GM19438 (cell line): ENCODE measurements at regions not wholly inside any gene's neighbourhood (a gene's known extent, or its start where the extent isn't known, plus 50 kb on each side); places are given as distances from the start of the nearest gene placed in this dataset.

Experiments used
- ATAC-seq: cut with Tn5 transposase; IDR thresholded peaks from one replicate; pipeline ENCODE4 v1.9.1; 2021; ENCODE audit warnings: low read depth; ENCODE audit not compliant: unreplicated experiment

DNA sequence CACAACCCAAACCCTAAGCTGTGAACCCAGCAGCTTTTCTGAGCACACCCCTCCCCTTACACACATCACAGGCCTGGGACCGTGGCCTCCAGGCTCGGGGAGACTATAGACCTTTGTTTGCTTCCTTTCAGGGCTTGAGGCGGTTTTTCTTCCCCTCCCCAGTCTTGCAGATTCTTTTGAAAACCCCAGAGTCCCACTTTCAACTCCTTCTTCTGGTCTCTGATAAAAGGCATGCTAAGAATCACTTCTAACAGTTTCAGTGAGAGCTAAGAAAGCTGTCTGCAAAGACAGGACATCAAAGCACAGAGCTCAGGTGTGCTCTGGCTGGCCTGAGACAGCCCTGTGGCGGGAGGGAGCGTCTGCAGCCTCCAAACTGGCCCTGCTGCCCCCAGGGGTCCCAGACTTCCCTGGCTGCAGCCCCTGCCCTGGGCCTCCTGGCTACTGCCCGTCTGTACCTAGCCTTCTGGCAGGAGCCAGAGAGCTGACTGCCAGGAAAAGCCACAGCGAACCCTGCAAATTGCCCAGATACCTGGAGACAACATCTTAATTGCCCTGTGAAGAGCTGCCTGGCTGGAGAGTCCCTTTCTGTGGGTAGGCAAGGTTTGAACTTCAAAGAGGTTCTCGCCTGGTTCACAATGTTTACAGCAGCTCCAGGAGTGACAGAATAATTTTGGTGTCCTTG lies 138.9 kb downstream of the GADD45G start:
- peak; percentile 58 for ATAC-seq

DNA sequence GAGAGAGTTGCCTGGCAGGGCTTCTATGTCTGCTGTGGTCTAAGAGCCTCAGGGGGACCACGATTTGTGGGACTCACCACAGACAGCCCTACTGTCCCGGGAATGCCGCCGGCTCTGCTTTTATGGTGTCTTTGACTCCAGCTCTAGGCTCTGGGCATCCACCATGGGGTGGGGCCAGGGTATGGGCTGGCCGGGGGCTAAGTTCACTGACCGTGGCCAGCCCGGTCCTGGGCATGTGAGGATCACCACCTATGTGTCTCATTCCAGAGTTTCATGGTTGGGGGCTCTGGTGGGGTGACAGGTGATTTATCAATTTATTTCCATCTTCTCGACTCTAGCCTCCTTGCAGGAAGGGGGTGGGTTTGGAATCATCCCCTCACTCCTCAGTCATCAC lies 139.4 kb downstream of the GADD45G start:
- no peak for ATAC-seq

DNA sequence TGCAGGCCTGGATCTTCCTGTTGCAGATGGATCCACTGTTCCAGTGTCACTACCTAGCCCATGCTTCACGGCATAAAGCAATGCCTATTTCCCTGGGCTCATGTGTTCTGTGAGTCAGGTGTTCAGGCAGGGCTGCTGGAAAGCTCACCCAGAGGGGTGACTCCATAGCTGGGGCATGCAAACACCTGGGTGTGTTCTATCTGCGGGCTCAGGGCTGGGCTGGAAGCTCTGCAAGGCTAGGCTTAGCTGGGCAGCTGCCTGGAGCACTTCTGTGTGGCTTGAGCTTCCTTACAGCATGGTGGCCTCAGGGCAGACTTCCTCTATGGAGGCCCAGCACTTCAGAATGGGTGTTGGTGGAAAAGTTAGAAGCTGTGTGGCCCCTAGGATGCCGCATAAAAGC lies 139.9 kb downstream of the GADD45G start:
- ATAC-seq = no peak

DNA sequence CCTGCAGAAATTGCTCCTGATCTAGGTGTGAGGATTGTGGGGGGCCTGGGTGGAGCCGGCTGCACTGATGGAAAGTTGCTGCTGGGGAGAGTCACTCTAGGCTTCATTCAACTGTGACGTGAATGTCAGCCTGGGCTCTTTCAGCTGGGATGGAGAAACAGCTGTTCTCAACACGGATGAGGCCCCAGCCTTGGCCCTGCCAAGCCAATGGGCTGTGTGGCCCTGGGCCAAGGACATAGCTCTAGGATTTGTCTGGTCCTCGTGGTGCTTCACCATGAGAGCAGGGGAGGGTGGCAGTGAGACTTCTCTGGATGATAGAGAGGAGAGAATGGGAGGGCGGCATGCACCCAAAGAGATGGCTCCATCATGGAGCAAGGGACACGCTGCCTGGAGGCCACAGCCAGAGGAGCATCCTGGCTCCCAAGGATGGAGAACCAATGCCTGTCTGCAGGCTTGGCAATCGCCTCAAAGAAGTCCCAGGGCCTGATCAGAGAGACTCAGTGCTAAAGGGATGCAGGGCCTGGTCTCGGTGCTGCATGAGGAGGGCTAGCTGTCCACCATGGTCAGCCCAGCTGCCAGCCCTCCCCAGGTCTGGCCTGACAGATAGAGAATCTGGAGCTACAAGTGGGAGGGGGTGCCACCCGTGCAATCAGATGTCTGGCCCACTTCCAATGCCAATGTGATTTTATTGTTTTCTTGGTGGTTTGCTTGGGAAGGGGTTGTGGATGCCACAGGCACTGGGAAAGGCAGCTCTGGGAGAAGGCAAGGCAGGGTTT lies 141.0 kb downstream of the GADD45G start:
- no peak for ATAC-seq

DNA sequence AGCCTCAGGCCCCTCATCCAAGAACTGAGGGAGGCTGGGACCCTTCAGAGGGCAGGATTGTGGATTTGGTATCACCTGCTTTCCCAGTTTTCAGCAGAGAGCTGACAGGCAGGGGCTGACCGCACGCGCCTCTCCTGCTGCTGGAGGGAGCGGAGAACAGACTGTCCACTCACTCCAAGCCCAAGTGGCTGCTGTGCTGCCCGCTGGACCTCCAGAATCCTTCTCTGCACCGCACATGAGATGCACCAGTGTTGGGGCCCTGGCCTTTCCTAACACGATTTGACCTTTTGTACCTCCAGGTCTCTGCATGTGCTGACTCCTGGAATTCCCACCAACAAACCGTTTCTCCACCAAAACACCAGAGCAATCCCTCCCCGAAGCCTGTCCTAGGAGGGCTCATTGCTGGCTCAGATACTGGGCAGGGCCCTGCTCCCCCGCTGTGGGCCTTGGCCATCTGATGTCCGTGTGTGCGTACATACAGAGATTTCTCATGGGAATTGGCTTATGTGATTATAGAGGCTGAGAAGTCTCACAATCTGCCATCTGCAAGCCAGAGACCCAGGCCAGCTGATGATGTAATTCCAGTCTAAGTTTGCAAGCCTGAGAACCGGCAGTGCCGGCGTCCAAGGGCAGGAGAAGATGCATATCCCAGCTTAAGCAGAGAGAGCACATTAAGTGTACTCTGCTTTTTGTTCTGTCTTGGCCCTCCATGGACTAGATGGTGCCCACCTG lies 141.7 kb downstream of the GADD45G start:
- ATAC-seq = no peak

DNA sequence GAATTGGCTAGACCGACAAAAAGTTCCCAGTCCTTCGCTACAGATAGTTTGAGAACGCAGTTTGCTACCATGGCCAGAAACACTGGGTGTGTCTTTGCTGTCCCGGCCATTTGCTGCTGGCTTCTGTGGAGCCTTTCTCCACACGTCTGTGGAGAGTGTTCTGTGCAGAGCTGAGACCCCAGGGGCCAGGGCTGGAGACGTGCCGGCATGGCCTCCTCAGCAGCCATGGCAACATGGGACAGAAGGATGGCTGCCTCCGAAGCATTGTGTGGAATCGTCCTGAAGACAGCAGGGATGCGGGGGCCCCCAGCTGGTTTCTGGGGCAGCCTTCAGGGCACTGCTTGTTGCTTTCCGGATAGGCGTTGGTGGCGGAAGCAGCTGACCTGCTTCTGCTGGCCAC lies 142.8 kb downstream of the GADD45G start:
- no peak for ATAC-seq

DNA sequence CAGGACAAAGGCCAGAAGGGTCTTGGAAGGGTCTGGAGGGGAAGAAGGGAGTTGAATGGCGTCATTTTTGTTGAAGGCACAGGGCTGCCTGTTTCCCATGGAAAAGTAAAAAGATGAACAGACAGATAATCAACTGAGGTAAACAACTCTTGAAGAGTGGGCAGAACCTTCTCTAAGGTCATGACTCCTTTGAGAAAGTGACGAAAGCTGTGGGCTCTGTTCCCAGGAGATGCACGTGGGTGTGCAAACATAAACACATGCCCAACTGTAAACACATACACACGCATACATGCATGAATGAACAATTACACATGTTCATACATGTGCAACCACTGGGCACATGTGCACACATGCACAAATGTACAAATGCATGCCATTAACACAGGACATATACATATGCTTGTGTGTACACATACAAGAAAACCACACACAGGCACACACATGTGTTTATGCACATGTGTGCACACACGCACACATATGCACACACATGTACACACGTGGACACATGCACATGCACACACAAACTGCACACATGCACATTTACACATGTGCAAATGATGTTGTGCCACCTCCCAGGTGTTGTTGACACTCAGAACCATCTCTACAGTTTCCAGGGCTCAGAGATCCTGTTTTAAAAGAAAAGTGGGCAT lies 143.3 kb downstream of the GADD45G start:
- ATAC-seq = no peak

DNA sequence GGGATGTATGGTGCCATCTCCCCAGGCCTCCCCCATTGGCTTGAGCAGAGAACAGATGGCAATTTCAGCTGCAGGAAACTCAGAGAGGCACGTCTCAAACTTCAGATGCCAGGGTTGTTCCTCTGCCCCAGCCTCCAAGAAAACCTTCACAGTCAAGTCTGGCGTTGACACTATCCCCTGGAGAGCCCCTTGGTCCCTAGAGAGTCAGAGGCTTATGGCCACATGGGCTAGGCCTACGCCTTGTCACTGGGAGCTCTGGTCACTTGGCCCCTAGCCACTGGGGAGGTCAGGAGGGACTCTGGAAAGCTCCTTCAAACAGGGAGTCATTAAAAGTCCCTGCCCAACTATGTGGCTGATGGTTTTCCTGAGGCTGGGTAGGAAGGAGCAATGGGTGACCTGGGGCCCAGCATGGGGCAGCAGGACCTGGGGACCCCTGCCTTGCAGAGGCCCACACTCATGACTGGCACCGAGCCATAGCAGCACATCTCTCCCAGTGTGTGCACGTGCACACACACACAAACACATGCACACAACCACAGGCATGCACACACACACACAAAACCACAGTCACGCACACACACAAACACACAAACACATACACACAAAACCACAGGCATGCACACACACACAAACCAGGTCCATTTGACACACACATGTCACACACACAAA lies 144.2 kb downstream of the GADD45G start:
- ATAC-seq = no peak

DNA sequence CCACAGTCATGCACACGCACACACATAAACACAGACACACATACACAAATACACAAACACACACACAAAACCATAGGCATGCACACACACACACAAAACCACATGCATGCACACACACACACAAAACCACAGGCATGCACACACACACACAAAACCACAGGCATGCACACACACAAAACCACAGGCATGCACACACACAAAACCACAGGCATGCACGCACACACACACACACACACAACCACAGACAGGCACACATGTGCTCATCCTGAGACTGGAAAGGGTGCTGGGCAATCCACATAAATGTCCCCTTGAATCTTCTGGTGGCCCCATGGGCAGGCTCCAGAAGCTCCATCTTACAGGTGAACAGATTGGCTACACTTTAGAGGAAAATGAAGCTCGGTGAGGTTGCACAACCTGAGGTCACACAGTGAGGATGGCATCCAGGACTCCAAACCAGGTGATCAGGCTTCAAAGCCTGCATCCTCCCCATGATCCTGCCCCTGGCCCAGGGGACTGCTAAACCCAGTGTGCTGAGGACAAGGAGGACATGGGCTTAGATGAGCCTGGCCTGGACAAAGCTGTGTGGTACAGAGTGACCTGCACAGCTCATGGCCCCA lies 144.8 kb downstream of the GADD45G start:
- no peak for ATAC-seq

DNA sequence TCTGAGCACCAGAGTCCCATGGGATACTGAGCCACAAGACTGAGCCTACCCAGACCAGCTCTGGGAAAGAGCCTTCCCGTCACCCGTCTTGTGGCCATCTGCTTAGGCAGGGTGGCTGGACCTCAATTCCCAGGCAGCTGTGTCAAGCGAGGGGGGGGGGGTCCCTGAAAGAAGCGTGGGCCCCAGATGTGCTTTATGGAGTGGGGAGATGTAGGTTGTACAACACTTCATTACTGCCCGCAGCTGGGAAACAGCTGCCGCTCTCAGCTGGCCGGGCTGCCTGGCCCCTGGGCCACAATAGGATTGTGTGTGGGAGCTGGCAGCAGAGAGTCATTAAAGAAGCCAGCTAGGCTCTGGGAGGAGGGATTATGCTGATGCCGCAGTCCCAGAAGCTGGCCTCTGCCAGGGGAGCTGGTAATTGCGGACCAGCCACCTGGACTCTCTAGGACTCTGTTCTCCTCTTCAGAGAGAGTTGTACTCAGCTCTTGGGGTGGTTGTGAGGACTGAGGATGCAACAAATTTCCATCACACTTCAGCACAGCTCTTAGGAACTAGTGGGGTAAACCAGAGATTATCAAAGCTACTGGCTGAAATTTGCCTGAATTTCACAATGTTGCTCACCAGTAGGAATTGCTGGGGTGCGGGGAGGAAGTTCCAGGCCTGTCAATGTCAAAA lies 145.4 kb downstream of the GADD45G start:
- ATAC-seq = no peak

DNA sequence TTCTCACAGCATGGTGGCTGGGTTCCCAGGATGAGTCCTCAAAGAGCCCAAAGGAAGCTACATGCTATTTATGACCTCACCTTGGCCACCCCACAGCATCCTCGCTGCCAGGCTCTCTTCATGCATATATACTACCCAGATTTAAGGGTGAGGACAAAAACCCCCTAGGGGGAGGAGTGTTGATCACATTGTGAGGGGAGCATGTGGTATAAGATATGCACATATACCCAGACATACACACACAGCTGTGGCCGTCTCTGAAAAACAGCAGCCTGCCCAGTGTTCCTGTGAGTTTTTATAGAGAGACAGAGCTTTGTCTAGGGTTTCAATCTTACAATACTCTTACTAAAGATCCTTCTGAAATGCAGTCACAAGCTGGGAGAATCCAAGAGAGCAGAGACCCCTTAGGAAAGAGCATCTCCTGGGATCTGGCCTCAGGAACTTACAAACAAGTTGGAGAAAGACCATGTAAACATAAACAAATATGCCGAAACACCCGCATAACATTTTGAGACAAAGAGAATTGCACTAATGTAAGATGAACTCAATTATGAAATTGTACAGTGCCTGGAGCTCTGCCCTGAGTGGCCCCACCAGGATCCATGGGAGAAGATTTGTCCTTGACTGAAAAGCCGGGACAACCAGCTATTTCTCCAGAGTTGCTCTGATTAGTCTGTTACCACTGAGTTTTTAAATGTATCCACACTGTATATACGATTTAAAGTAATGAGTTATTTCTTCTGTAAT lies 146.4 kb downstream of the GADD45G start:
- no peak for ATAC-seq

DNA sequence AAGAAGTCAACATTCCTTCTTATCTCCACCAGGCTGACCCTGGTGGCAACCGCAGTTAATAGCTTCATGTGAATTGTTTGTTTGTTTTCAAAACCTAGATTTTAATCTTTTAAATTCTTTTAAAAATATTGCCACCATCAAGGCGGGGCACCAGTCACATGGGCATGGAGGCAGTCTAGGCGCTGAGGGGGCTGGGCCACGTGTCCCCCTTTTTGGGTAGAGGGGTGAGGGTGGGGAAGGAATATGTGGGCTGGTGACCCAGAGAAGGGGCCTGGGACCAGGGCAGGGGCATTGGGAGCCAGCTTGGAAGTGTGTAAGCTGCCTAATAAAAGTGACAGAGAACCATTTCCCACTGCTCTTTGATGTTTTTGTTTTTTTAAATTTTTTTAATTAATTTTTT lies 147.3 kb downstream of the GADD45G start:
- no peak for ATAC-seq

DNA sequence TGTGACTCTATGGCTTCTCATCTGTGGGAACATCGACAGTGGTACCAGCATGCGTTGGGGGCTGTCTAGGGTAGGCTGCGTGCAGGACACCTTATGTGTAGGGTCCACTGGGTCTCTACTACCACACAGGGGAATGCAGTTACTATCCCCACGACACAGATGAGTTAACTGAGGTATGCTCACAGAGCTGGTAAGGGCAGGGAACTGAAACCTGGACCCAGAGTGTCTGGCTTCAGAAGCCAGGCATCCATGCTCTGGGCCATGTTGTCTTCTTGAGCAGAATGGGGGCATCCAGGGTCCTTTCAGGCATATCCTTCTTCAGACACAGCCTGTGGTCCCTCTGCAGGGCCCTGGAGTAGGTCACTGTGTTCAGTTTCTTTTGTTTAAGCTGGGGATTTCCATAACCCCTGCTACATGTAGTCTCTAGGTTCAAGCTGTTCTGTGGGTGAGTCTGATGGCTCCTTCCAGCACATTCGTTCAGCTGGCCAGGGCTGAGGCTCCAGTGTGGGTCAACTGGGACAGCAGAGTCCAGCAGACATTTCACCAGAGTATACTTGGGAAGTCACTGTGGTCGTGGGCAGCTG lies 148.8 kb downstream of the GADD45G start:
- no peak for ATAC-seq

DNA sequence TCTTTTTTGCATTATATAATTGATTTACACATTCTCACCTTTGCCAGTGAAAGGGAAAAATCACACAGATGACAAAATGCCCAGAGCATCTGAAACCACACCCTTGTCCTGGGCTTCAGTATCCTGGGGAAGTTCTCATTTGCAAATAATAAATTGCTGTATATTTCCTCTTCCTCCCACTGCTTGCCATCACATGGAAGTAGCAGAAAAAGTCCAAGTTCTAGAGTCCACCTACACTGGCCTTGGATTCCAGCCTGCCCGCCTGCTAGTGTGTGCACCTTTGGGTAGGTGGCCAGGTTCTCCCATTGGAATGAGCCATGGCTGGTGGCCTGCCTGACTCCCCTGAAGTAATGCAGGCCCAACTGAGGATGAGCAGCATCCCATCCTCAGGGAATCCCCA lies 149.4 kb downstream of the GADD45G start:
- ATAC-seq = no peak

DNA sequence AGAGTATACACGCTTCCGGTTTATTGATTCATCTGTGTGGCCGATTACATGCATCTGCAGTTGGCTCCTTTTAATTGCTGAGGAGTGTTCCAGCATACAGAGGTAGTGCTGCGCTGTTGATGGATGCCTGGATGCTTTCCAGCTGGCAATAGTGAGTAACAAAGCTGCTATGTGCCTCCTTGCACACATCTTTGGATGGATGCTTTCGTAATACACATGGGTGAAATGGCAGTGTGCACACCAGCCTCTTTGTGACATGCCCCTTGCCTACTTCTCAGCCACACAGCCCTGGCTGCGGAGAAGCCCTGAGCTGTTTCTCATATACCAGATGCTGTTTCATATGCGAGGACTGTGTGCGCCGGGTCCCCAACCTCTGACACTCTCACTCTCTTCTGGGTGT lies 151.0 kb downstream of the GADD45G start:
- no peak for ATAC-seq

DNA sequence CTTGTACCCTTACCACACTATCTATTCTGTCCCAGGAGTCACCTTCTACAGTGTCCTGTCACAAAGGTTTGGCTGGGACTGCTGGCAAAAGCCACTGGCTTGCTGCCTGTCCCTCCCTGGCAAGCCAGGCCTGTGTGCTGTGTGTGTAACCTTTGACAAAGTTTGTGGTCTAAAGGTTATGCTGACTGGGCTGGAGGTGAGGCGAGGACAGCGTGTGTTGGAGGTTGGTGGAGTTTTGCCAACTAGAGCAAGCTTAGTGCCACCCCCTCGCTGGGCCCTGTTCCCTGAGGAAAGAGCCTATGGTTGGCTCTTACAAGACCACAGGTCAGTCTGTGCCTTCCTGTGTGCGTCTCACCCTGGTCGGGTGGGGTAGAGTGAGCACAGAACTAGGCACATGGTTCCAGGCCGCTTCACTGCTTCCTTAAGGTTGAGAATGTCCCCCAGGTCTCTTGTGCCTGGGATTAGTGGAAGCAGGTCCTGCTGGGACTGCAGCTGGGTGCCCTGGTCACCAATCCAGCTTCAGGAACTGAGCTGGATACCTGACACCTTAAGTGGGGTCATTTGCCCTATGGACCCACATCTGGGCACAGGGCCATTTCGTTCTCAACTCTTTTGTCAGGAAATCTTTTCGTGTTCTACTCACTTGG lies 152.2 kb downstream of the GADD45G start:
- ATAC-seq = no peak

DNA sequence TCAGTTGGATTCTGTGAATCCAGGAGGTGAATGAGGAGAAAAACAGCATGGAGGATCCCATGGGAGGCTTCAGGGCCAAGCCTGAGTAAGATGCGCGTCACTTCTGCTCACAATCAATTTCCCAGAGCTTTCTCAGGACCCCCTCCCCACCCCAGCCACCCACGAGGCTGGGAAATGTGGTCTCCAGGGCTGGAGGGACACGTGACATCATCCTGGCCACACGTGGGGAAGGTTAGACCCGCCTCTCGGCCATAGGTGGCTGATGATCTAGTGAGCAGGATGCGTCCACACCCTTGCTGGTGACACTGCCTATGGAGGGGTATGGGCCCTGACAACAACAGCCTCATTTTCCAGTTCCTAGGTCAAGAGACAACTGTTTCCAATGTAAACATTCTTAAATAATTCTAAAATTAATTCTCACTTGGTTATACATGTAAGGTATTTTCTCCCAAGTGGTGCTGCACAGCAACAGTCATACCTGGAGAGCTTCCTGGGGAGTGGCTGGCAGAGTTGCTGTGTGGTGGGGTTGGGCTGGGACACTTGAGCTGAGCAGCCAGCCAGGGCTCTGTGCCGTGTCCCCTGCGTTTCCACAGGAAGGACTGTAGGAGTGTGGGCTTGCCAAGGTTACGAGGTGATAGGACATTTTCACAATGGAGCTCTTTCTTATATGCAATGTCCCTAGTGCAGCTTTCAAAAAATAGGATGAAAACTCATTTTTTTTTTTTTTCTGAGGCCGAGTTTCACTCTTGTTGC lies 153.1 kb downstream of the GADD45G start:
- ATAC-seq = no peak
